HL-60/S4 (cell line): ENCODE measurements at regions not wholly inside any gene's neighbourhood (a gene's known extent, or its start where the extent isn't known, plus 50 kb on each side); places are given as distances from the start of the nearest gene placed in this dataset.

Experiments
- in situ Hi-C: fragments of 300-500 bp; cut with MboI; formaldehyde crosslinking; loops from 2 replicates; pipeline ENCODE4 v1.14.3; 2022; ENCODE audit warnings: low sequenced_read_pairs

- in situ Hi-C loops: no loop called here
These were observed 83.2 kb upstream of the SYT13 start for GRCh38 chr11:45369313-45369712.

GRCh38 chr11:45368697-45369096 is 82.6 kb upstream of the SYT13 start:
- in situ Hi-C loops: no loop called here

- in situ Hi-C loops: no loop called here
These were observed 80.6 kb upstream of the SYT13 start for GRCh38 chr11:45366619-45367190.

GRCh38 chr11:45365961-45366618 is 79.9 kb upstream of the SYT13 start:
- in situ Hi-C loops: no loop called here

GRCh38 chr11:45362636-45363035 is 76.5 kb upstream of the SYT13 start:
- in situ Hi-C loops: no loop called here

- in situ Hi-C loops: no loop called here
These were observed 75.4 kb upstream of the SYT13 start for GRCh38 chr11:45361551-45361950.

GRCh38 chr11:45355706-45356041 is 69.5 kb upstream of the SYT13 start:
- in situ Hi-C loops: no loop called here

GRCh38 chr11:45354976-45355705 is 69.0 kb upstream of the SYT13 start:
- in situ Hi-C loops: no loop called here

- in situ Hi-C loops: no loop called here
These were observed 62.6 kb upstream of the SYT13 start for GRCh38 chr11:45348729-45349128.

- in situ Hi-C loops: no loop called here
These were observed 61.4 kb upstream of the SYT13 start for GRCh38 chr11:45347348-45348082.

- in situ Hi-C loops: no loop called here
These were observed 59.4 kb upstream of the SYT13 start for GRCh38 chr11:45345491-45345890.

GRCh38 chr11:45344028-45344427 is 57.9 kb upstream of the SYT13 start:
- in situ Hi-C loops: no loop called here

- in situ Hi-C loops: no loop called here
These were observed 57.3 kb upstream of the SYT13 start for GRCh38 chr11:45343444-45343843.

GRCh38 chr11:45341372-45341771 is 55.2 kb upstream of the SYT13 start:
- in situ Hi-C loops: no loop called here

GRCh38 chr11:45339729-45340519 is 53.8 kb upstream of the SYT13 start:
- in situ Hi-C loops: no loop called here

- in situ Hi-C loops: no loop called here
These were observed 51.6 kb upstream of the SYT13 start for GRCh38 chr11:45337583-45338360.

GRCh38 chr11:45336136-45336535 is 50.0 kb upstream of the SYT13 start:
- in situ Hi-C loops: no loop called here
